ENCODE measurements at regions not wholly inside any gene's neighbourhood (a gene's known extent, or its start where the extent isn't known, plus 50 kb on each side); places are given as distances from the start of the nearest gene placed in this dataset.

- no peak for DNase-seq
Observed at GRCh38 chr7:109176661-109177060, 607.0 kb downstream of the DNAJB9 start.

- no peak for DNase-seq
Observed at GRCh38 chr7:109178342-109178741, 608.7 kb downstream of the DNAJB9 start.

GRCh38 chr7:109179601-109180000 is 609.9 kb downstream of the DNAJB9 start:
- no peak for DNase-seq

GRCh38 chr7:109190766-109191398 is 621.2 kb downstream of the DNAJB9 start:
- DNase-seq: no peak

GRCh38 chr7:109206196-109206595 is 636.5 kb downstream of the DNAJB9 start:
- DNase-seq: no peak

- DNase-seq: no peak
Observed at GRCh38 chr7:109213081-109213480, 643.4 kb downstream of the DNAJB9 start.

- DNase-seq: no peak
Observed at GRCh38 chr7:109215341-109215740, 645.7 kb downstream of the DNAJB9 start.

GRCh38 chr7:109224100-109224499 is 654.4 kb downstream of the DNAJB9 start:
- DNase-seq: no peak

- DNase-seq: no peak
Observed at GRCh38 chr7:109226699-109227098, 657.0 kb downstream of the DNAJB9 start.

- no peak for DNase-seq
Observed at GRCh38 chr7:109235316-109235715, 665.6 kb downstream of the DNAJB9 start.

- DNase-seq: no peak
Observed at GRCh38 chr7:109246330-109247077, 676.8 kb downstream of the DNAJB9 start.

- DNase-seq: no peak
Observed at GRCh38 chr7:109256762-109257560, 687.3 kb downstream of the DNAJB9 start.

GRCh38 chr7:109259151-109259550 is 689.5 kb downstream of the DNAJB9 start:
- peak; percentile 17 to 23 for DNase-seq

GRCh38 chr7:109261781-109262180 is 692.1 kb downstream of the DNAJB9 start:
- DNase-seq: no peak

- no peak for DNase-seq
Observed at GRCh38 chr7:109266610-109267009, 696.9 kb downstream of the DNAJB9 start.

- no peak for DNase-seq
Observed at GRCh38 chr7:109276348-109276747, 706.7 kb downstream of the DNAJB9 start.

- DNase-seq: no peak
Observed at GRCh38 chr7:109282726-109283125, 713.1 kb downstream of the DNAJB9 start.

GRCh38 chr7:109284943-109285342 is 715.3 kb downstream of the DNAJB9 start:
- no peak for DNase-seq

- DNase-seq: no peak
Observed at GRCh38 chr7:109295158-109295557, 725.5 kb downstream of the DNAJB9 start.

GRCh38 chr7:109308816-109309215 is 739.1 kb downstream of the DNAJB9 start:
- no peak for DNase-seq

- DNase-seq: no peak
Observed at GRCh38 chr7:109309790-109310189, 740.1 kb downstream of the DNAJB9 start.

GRCh38 chr7:109318136-109318535 is 748.5 kb downstream of the DNAJB9 start:
- DNase-seq: no peak

GRCh38 chr7:109322833-109323232 is 753.2 kb downstream of the DNAJB9 start:
- peak; percentile 24 to 39 for DNase-seq

- no peak for DNase-seq
Observed at GRCh38 chr7:109331423-109331822, 761.7 kb downstream of the DNAJB9 start.
